Gastrocnemius medialis (tissue), 4 donors: ENCODE measurements at regions not wholly inside any gene's neighbourhood (a gene's known extent, or its start where the extent isn't known, plus 50 kb on each side); places are given as distances from the start of the nearest gene placed in this dataset.
A peak's percentile ranks its signal among the peaks of the same experiment; 100 is the strongest.

ENCODE experiments used
- ATAC-seq, 2 donors: fragments of 150-250 bp; one replicate each; pipeline ENCODE4 v1.9.1; 2016
- DNase-seq, 2 donors: peaks; one replicate each; pipeline ENCODE4 v3.0.0-alpha.2; 2019
- H3K27ac ChIP-seq, 4 donors: fragments of 200-600 bp; sonication (generic); 1 replicate in 1 of 4; 2 replicates in 3 of 4; pipeline ENCODE4 v1.5.1; 2016 to 2018; ENCODE audit warnings: mild to moderate bottlenecking in 2 of 4, moderate library complexity in 1 of 4
- H3K27me3 ChIP-seq, 3 donors: fragments of 200-600 bp; sonication (generic) in 2 of 3; 1 replicate in 1 of 3; 2 replicates in 2 of 3; pipeline versions ENCODE4 v1.5.1 to v1.6.0; 2016 to 2019; ENCODE audit warnings: mild to moderate bottlenecking in 1 of 3, moderate library complexity in 1 of 3
- H3K36me3 ChIP-seq, 2 donors: fragments of 200-600 bp; sonication (generic) in 1 of 2; one replicate each; pipeline ENCODE4 v1.5.1; 2017 to 2018
- H3K4me1 ChIP-seq, 2 donors: fragments of 200-600 bp; sonication (generic) in 1 of 2; one replicate each; pipeline ENCODE4 v1.5.1; 2016 to 2017; ENCODE audit warnings: mild to moderate bottlenecking in 2 of 2
- H3K4me3 ChIP-seq, 4 donors: fragments of 200-600 bp; sonication (generic) in 3 of 4; 1 replicate in 1 of 4; 2 replicates in 3 of 4; pipeline ENCODE4 v1.5.1; 2016 to 2019; ENCODE audit warnings: mild to moderate bottlenecking in 2 of 4
- H3K9me3 ChIP-seq, 3 donors: fragments of 200-600 bp; sonication (generic) in 2 of 3; 1 replicate in 1 of 3; 2 replicates in 2 of 3; pipeline ENCODE4 v1.5.1; 2016 to 2019
- POLR2A ChIP-seq, 2 donors: fragments of 450-650 bp; IDR thresholded peaks; one replicate each; pipeline ENCODE4 v1.6.1; 2017; ENCODE audit warnings: antibody characterized with exemption in 2 of 2, mild to moderate bottlenecking in 2 of 2, moderate library complexity in 2 of 2
- in situ Hi-C, 4 donors: fragments of 200-750 bp; cut with MboI; loops; one replicate each; pipeline versions ENCODE4 v1.15.0 to v1.8.0; 2017; ENCODE audit warnings: low sequenced_read_pairs in 4 of 4
- intact Hi-C: fragments of 100-400 bp; cut with DNase I; formaldehyde crosslinking; loops from one replicate; pipeline ENCODE4 v1.15.1; 2023; ENCODE audit warnings: low total_unique reads
- TF ChIP-seq, protein P1 (sequence below), 5 experiments: fragments of 450-650 bp in 3 of 5; fragments of 200-600 bp in 2 of 5; sonication (generic) in 2 of 5; IDR thresholded peaks in 4 of 5; conservative IDR thresholded peaks in 1 of 5; 1 replicate in 4 of 5; 2 replicates in 1 of 5; pipeline ENCODE4 v1.5.1; 2016 to 2019; ENCODE audit warnings: antibody characterized with exemption in 5 of 5, mild to moderate bottlenecking in 3 of 5, moderate library complexity in 3 of 5

GRCh38 chr14:38960946-38961531, 142.0 kb downstream of the SEC23A start:
- Histone ChIP-seq H3K9me3 (no peaks in the 10 kb centered on the region), H3K36me3 (no peaks in the 10 kb centered on the region), H3K4me3 (no peak overlapping the region), H3K4me1 (no peaks in the 10 kb centered on the region), H3K27me3 (no peaks in the 10 kb centered on the region), H3K27ac (no peak overlapping the region)
- intact Hi-C loops (no loop called here), in situ Hi-C loops (no loop called here)
- no peak for TF ChIP-seq POLR2A (IDR thresholded peaks at IDR 0.05)
- TF ChIP-seq, protein P1, sequence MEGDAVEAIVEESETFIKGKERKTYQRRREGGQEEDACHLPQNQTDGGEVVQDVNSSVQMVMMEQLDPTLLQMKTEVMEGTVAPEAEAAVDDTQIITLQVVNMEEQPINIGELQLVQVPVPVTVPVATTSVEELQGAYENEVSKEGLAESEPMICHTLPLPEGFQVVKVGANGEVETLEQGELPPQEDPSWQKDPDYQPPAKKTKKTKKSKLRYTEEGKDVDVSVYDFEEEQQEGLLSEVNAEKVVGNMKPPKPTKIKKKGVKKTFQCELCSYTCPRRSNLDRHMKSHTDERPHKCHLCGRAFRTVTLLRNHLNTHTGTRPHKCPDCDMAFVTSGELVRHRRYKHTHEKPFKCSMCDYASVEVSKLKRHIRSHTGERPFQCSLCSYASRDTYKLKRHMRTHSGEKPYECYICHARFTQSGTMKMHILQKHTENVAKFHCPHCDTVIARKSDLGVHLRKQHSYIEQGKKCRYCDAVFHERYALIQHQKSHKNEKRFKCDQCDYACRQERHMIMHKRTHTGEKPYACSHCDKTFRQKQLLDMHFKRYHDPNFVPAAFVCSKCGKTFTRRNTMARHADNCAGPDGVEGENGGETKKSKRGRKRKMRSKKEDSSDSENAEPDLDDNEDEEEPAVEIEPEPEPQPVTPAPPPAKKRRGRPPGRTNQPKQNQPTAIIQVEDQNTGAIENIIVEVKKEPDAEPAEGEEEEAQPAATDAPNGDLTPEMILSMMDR (IDR thresholded peaks at IDR 0.05 in 4 of 5, conservative IDR thresholded peaks at IDR 0.05 in 1 of 5) = no peak
- ATAC-seq = no peak
- DNase-seq = no peak

DNA sequence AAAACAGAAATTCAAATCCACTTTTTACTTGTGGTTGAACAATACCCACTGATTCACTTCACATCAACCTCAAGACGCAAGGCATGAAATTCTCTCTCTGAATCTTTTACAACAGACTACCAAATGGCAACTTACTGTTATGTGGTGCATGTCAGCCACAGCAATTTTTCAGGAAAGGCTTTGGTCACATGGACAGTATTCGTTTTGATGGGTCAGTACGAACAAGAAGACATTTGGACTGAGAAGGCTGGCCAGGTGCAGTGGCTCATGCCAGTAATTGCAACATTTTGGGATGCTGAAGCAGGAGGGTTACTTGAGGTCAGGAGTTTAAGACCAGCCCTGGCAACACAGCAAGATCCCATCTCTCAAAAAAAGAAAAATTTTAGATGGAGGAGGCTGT, 144.0 kb downstream of the SEC23A start:
- intact Hi-C loops = no loop called here
- DNase-seq (peak in 1 of 2 donors; percentile 16), ATAC-seq (peak in 1 of 2 donors; percentile 36)
- TF ChIP-seq, protein P1 (IDR thresholded peaks at IDR 0.05 in 4 of 5, conservative IDR thresholded peaks at IDR 0.05 in 1 of 5) = no peak
- TF ChIP-seq POLR2A (IDR thresholded peaks at IDR 0.05) = no peak
- Histone ChIP-seq H3K36me3 (no peaks in the 10 kb centered on the region), H3K27ac (no peak overlapping the region), H3K4me1 (no peaks in the 10 kb centered on the region), H3K4me3 (no peak overlapping the region), H3K27me3 (no peaks in the 10 kb centered on the region), H3K9me3 (no peaks in the 10 kb centered on the region)
- in situ Hi-C loops = no loop called here

DNA sequence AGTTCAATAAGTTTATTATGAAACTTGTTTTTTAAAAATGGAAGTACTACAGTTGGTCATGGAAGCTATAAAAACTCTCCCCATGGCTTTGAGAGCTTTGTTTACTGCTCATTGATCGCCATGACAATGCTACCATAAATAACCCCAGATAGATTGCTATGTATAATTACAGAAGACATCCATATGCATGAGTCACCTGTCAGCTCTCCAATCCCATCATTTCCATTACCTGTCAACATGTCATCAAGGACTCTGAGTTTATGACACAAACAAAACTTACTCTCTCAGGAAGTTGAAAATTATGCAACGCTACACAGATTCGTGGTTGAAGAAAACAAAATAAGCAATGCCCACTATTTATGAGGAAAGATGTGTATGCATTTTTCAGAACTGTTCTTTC, 144.4 kb downstream of the SEC23A start:
- no peaks in the 10 kb centered on the region for H3K27me3 ChIP-seq
- H3K4me3 ChIP-seq = no peak overlapping the region
- no peak for ATAC-seq
- no peaks in the 10 kb centered on the region for H3K9me3 ChIP-seq
- H3K4me1 ChIP-seq = no peaks in the 10 kb centered on the region
- no peak for DNase-seq
- intact Hi-C loops (no loop called here), in situ Hi-C loops (no loop called here)
- H3K27ac ChIP-seq = no peak overlapping the region
- TF ChIP-seq, protein P1 (IDR thresholded peaks at IDR 0.05 in 4 of 5, conservative IDR thresholded peaks at IDR 0.05 in 1 of 5) = no peak
- no peak for TF ChIP-seq POLR2A (IDR thresholded peaks at IDR 0.05)
- H3K36me3 ChIP-seq = no peaks in the 10 kb centered on the region

DNA sequence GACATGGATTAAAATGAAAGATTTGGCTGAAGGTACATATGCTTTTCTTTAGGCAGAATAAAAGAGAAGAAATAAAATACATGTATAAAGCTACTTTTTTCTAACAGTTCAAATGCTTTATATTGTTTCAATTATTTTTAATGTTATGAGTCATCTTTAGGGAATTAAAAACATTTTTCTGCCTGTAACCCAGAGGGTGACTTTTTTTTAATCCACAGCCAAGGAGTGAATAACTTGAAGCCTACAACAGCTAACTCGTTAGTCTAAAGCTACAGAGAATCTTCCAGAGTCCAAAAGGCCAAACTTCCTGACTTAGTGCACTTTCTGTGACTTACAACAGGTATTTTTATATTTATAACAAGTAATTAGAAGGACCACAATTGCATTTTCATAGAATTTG, 151.6 kb downstream of the SEC23A start:
- Histone ChIP-seq H3K4me1 (no peaks in the 10 kb centered on the region), H3K27ac (no peak overlapping the region), H3K4me3 (no peak overlapping the region), H3K27me3 (no peaks in the 10 kb centered on the region), H3K36me3 (no peaks in the 10 kb centered on the region), H3K9me3 (no peaks in the 10 kb centered on the region)
- no peak for TF ChIP-seq POLR2A (IDR thresholded peaks at IDR 0.05)
- TF ChIP-seq, protein P1 (IDR thresholded peaks at IDR 0.05 in 4 of 5, conservative IDR thresholded peaks at IDR 0.05 in 1 of 5) = no peak
- ATAC-seq = no peak
- in situ Hi-C loops (no loop called here), intact Hi-C loops (no loop called here)
- no peak for DNase-seq

GRCh38 chr14:38950676-38951075, 152.4 kb downstream of the SEC23A start:
- Histone ChIP-seq H3K27me3 (no peaks in the 10 kb centered on the region), H3K9me3 (no peaks in the 10 kb centered on the region), H3K27ac (no peak overlapping the region), H3K4me3 (no peak overlapping the region), H3K36me3 (no peaks in the 10 kb centered on the region), H3K4me1 (no peaks in the 10 kb centered on the region)
- intact Hi-C loops (no loop called here), in situ Hi-C loops (no loop called here)
- DNase-seq (no peak), ATAC-seq (no peak)
- TF ChIP-seq POLR2A (IDR thresholded peaks at IDR 0.05) = no peak
- TF ChIP-seq, protein P1 (IDR thresholded peaks at IDR 0.05 in 4 of 5, conservative IDR thresholded peaks at IDR 0.05 in 1 of 5) = no peak
